ENCODE measurements at regions not wholly inside any gene's neighbourhood (a gene's known extent, or its start where the extent isn't known, plus 50 kb on each side); places are given as distances from the start of the nearest gene placed in this dataset.

DNA sequence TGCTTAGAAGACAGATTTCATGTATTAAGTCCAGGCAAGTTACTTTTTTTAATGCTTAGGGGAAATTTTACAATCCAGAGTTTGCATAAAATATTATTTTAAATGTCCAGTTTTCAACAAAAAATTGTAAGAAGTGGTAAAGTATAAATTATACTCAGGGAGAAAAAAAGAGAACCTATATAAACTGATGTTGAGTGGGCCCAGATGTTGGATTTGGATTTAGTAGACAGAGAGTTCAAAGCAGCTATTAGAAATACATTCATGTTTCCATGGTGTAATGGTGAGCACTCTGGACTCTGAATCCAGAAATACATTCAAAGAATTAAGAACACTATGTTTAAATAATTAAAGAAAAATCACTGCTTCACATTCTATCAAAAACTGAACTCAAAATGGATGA lies 349.9 kb upstream of the ZNF507 start:
- Histone ChIP-seq H3K27ac (ENCODE audit: low read depth, low read length) (no peak overlapping the region), H3K27me3 (ENCODE audit: control insufficient read depth, insufficient read depth, low read length) (no peaks in the 10 kb centered on the region), H3K4me3 (ENCODE audit: low read depth, low read length) (no peak overlapping the region), H3K9me3 (ENCODE audit: control insufficient read depth, insufficient read depth, low read length) (no peaks in the 10 kb centered on the region)
- ChIA-PET POLR2A (no interaction called here), CTCF (no interaction called here)
- DNase-seq (ENCODE audit: low read depth, low spot score), result no peak
- TF ChIP-seq, protein P1, sequence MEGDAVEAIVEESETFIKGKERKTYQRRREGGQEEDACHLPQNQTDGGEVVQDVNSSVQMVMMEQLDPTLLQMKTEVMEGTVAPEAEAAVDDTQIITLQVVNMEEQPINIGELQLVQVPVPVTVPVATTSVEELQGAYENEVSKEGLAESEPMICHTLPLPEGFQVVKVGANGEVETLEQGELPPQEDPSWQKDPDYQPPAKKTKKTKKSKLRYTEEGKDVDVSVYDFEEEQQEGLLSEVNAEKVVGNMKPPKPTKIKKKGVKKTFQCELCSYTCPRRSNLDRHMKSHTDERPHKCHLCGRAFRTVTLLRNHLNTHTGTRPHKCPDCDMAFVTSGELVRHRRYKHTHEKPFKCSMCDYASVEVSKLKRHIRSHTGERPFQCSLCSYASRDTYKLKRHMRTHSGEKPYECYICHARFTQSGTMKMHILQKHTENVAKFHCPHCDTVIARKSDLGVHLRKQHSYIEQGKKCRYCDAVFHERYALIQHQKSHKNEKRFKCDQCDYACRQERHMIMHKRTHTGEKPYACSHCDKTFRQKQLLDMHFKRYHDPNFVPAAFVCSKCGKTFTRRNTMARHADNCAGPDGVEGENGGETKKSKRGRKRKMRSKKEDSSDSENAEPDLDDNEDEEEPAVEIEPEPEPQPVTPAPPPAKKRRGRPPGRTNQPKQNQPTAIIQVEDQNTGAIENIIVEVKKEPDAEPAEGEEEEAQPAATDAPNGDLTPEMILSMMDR (IDR thresholded peaks at IDR 0.05; ENCODE audit: low read depth, low read length), result no peak

DNA sequence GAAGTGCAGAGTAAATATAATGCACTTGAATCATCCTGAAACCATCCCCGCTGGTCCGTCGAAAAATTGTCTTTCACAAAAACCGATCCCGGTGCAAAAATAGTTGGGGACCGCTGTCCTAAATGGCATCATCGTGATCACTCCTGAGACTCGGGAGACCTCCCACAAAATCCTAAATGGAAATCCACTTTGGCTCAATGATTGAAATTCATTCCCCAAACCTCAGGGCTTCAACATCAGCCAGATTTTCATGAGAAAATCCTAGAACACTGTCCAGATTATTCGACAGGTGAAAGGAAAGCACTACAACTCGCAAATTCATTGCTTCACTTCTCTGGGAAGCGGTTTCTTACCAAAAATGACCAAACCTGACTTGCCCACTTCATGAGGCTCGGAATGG lies 335.3 kb upstream of the ZNF507 start:
- DNase-seq (ENCODE audit: low read depth, low spot score), result no peak
- no peak overlapping the region for H3K27ac ChIP-seq (ENCODE audit: low read depth, low read length)
- H3K4me3 ChIP-seq (ENCODE audit: low read depth, low read length), result no peak overlapping the region
- H3K9me3 ChIP-seq (ENCODE audit: control insufficient read depth, insufficient read depth, low read length), result no peaks in the 10 kb centered on the region
- H3K27me3 ChIP-seq (ENCODE audit: control insufficient read depth, insufficient read depth, low read length), result no peaks in the 10 kb centered on the region
- POLR2A ChIA-PET, result no interaction called here
- CTCF ChIA-PET, result no interaction called here
- TF ChIP-seq, protein P1 (IDR thresholded peaks at IDR 0.05; ENCODE audit: low read depth, low read length), result no peak

DNA sequence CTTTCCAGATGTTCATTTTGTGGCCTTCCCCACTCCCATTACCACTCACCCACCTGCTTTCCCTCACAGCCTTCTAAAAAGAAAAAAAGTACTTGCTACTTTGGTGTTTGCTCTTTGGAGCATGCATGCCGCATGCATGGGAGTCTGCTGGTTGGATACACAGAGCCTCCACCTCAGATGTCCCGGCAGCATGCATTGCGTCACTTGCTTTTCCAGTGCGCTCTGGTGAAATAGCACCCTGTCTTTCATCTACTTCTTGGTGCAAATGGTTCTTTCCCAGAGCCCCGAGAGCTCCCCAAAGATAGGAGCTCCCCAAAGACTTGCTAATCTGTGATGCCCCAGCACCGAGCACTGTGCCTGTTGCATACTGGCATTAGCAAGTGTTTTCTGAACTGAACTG lies 333.2 kb upstream of the ZNF507 start:
- Histone ChIP-seq H3K4me3 (ENCODE audit: low read depth, low read length) (no peak overlapping the region), H3K27me3 (ENCODE audit: control insufficient read depth, insufficient read depth, low read length) (no peaks in the 10 kb centered on the region), H3K27ac (ENCODE audit: low read depth, low read length) (no peak overlapping the region), H3K9me3 (ENCODE audit: control insufficient read depth, insufficient read depth, low read length) (no peaks in the 10 kb centered on the region)
- TF ChIP-seq, protein P1 (IDR thresholded peaks at IDR 0.05; ENCODE audit: low read depth, low read length), result no peak
- DNase-seq (ENCODE audit: low read depth, low spot score), result no peak
- CTCF ChIA-PET, result interaction anchor here (0.6 kb wide), 1 partner anchor 1294 kb away, joined by 8 read pairs; no protein-coding TSS in a partner anchor
- POLR2A ChIA-PET, result no interaction called here

DNA sequence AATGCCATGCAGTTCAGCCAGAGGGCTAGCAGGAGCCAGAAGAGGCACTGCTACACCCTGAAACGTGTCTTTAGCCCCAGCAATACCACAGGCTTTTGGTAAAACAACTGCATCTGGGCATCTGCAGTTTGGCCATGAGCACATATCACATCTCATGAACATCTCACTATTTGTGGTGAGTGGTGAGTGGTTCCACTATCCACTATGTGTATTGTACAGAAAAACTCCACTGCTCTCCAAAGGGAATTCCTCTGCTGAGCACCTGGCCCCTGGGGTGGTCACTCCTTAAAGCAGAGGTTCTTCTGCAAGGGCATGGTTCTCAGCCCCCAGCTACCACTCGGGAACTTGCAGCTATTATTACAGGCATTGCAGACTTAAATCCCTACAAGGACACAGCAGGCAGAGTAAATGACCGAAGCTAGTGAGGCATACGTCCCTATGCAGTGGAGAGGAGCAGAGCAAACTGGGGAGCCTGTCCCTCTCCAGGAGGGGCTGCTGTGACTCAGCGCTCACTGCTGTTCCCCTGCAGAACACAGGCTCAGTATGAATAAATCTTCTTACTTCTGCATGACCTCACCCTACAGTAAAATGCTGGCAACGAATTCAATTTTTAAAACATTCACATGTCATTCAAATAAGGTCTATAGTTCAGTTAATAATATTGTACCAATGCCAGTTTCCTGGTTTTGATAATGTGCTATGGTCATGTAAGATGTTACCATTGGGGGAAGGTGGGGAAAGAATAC lies 332.4 kb upstream of the ZNF507 start:
- Histone ChIP-seq H3K4me3 (ENCODE audit: low read depth, low read length) (no peak overlapping the region), H3K27ac (ENCODE audit: low read depth, low read length) (no peak overlapping the region), H3K9me3 (ENCODE audit: control insufficient read depth, insufficient read depth, low read length) (no peaks in the 10 kb centered on the region), H3K27me3 (ENCODE audit: control insufficient read depth, insufficient read depth, low read length) (no peaks in the 10 kb centered on the region)
- ChIA-PET CTCF (interaction anchor here (1.5 kb wide), 1 partner anchor 211 kb away, joined by 3 read pairs; no protein-coding TSS in a partner anchor), POLR2A (no interaction called here)
- DNase-seq (ENCODE audit: low read depth, low spot score), result no peak
- TF ChIP-seq, protein P1 (IDR thresholded peaks at IDR 0.05; ENCODE audit: low read depth, low read length), result no peak

DNA sequence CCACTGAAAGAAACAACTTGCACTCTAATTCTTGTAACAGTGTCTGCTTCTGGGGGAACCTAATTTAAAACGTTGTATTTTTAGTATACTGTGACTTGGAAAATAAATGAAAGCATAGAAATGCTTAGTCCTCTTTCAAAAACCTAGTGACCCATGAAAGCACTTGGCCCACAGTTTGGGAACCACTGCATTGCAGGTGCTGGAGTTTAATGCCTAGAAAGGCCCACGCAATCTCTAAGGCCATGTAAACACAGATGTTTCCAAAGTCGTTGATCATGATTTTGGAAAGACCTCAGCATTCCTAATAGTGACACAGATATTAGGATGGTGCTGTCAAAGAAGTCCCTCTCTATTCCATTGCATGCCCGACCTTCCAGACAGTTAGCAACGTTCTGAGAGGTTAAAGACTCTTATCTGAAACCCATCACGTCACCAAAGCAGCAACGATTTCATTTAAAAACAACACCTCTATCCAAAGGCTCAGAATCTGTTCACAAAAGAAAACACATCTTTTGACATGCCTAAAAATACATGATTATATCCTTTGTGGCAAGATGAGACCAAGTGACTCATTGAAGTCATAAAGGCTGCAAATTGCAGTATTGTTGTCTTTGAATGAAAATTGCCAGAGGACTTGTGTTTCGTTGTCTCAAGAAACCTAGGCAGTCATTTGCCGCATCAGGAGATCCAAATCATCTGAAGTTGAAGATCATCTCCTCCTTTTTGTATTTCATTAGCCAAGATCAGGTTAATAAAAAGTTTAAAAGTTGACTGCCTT lies 328.0 kb upstream of the ZNF507 start:
- POLR2A ChIA-PET, result no interaction called here
- CTCF ChIA-PET, result interaction anchor here (0.5 kb wide), 1 partner anchor 18 kb away, joined by 3 read pairs; no protein-coding TSS in a partner anchor
- Histone ChIP-seq H3K27ac (ENCODE audit: low read depth, low read length) (no peak overlapping the region), H3K27me3 (ENCODE audit: control insufficient read depth, insufficient read depth, low read length) (no peaks in the 10 kb centered on the region), H3K4me3 (ENCODE audit: low read depth, low read length) (no peak overlapping the region), H3K9me3 (ENCODE audit: control insufficient read depth, insufficient read depth, low read length) (no peaks in the 10 kb centered on the region)
- no peak for DNase-seq (ENCODE audit: low read depth, low spot score)
- TF ChIP-seq, protein P1 (IDR thresholded peaks at IDR 0.05; ENCODE audit: low read depth, low read length), result no peak

All from AG04450 (cell line).